ENCODE measurements at regions not wholly inside any gene's neighbourhood (a gene's known extent, or its start where the extent isn't known, plus 50 kb on each side); places are given as distances from the start of the nearest gene placed in this dataset.

DNA sequence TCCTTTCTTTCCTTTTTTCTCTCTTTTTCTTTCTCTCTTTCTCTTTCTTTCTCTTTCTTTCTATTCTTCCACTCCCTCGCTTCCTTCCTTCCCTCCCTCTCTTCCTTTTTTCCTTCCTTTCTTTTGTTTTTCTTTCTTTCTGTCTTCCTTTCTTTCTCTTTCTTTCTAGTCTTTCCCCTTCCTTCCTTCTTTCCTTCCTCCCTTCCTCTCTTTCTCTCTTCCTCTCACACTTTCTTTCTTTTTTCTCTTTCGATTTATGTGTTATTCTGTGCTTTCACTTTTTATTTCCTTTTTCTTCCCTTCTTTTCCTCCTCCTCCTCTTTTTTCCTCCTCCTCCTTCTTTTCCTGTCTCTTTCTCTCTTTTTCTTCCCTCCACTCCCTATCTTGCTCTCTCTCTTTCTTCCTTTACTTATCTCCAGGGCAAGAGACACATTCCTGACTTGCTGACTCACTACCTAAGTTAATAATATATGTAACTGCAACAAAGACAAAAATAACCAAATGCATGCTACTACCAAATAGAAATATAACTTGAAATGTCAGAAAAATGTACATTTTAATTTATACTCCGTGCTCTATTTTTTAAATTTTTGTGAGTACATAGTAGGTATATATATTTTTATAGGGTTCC, 445.5 kb downstream of the GABRG2 start:
- Histone ChIP-seq H2AFZ (ENCODE audit: low read depth, low read length) (no peak overlapping the region), H3K4me2 (ENCODE audit: low read length, poor library complexity, severe bottlenecking) (no peak overlapping the region), H2AK5ac (ENCODE audit: low read length, severe bottlenecking) (no peak overlapping the region), H3K23ac (ENCODE audit: low read length in 2 of 2) (no peak overlapping the region), H3K4me3 (ENCODE audit: insufficient read depth in 1 of 2, low read depth in 1 of 2, low read length in 2 of 2) (no peak overlapping the region), H3K18ac (ENCODE audit: low read depth in 1 of 2, low read length in 2 of 2) (no peak overlapping the region), H3K27me3 (ENCODE audit: control insufficient read depth in 1 of 2, insufficient read depth in 1 of 2, low read length in 2 of 2) (no peaks in the 10 kb centered on the region), H2BK12ac (ENCODE audit: low read length in 2 of 2) (no peak overlapping the region), H3K4ac (ENCODE audit: low read depth in 1 of 2, low read length in 2 of 2) (no peak overlapping the region), H3K9me3 (ENCODE audit: control insufficient read depth, low read length) (peaks cover 22% of the 10 kb centered on the region), H3K9ac (ENCODE audit: low read length) (no peak overlapping the region), H3K79me1 (replicated peaks; ENCODE audit: low read length, poor library complexity, severe bottlenecking) (no peaks in the 10 kb centered on the region), H3K36me3 (ENCODE audit: control insufficient read depth in 1 of 2, insufficient read depth in 2 of 2, low read depth in 1 of 2, low read length in 2 of 2) (no peaks in the 10 kb centered on the region), H2BK120ac (ENCODE audit: low read depth, low read length) (no peak overlapping the region), H3K27ac (ENCODE audit: low read length, poor library complexity, severe bottlenecking) (no peak overlapping the region), H4K8ac (ENCODE audit: low read length) (no peak overlapping the region), H2BK15ac (ENCODE audit: low read depth, poor library complexity, severe bottlenecking) (no peak overlapping the region), H4K91ac (ENCODE audit: low read length) (no peak overlapping the region), H3K14ac (ENCODE audit: low read length in 2 of 2) (no peak overlapping the region), H2BK5ac (ENCODE audit: low read depth, low read length, poor library complexity, severe bottlenecking) (no peak overlapping the region), H3K4me1 (ENCODE audit: control insufficient read depth, insufficient read depth, low read depth, low read length) (no peaks in the 10 kb centered on the region)
- WGBS, result 73% methylated on average over 2 of the region's 3 CpGs
- no peak for DNase-seq

DNA sequence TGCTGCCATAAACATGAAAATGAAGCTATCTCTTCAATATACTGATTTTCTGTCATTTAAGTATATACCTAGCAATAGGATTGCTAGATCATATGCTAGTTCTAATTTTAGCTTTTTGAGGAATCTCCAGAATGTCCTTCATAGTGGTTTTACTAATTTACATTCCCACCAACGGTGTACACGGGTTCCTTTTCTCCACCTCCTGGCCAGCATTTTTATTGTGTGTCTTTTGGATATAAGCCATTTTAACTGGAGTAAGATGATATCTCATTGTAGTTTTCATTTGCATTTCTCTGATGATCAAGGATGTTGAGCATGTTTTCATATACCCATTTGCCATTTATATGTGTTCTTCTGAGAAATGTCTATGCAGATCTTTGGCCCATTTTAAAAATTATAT, 446.5 kb downstream of the GABRG2 start:
- H3K36me3 ChIP-seq (ENCODE audit: control insufficient read depth in 1 of 2, insufficient read depth in 2 of 2, low read depth in 1 of 2, low read length in 2 of 2), result no peaks in the 10 kb centered on the region
- H3K4ac ChIP-seq (ENCODE audit: low read depth in 1 of 2, low read length in 2 of 2), result no peak overlapping the region
- no CpG with 5 or more reads among the region's 2 CpGs for WGBS
- no peak overlapping the region for H4K91ac ChIP-seq (ENCODE audit: low read length)
- H3K27me3 ChIP-seq (ENCODE audit: control insufficient read depth in 1 of 2, insufficient read depth in 1 of 2, low read length in 2 of 2), result no peaks in the 10 kb centered on the region
- no peak overlapping the region for H3K9ac ChIP-seq (ENCODE audit: low read length)
- no peaks in the 10 kb centered on the region for H3K79me1 ChIP-seq (replicated peaks; ENCODE audit: low read length, poor library complexity, severe bottlenecking)
- H3K23ac ChIP-seq (ENCODE audit: low read length in 2 of 2), result no peak overlapping the region
- H2AFZ ChIP-seq (ENCODE audit: low read depth, low read length), result no peak overlapping the region
- no peak overlapping the region for H2BK15ac ChIP-seq (ENCODE audit: low read depth, poor library complexity, severe bottlenecking)
- no peak overlapping the region for H2AK5ac ChIP-seq (ENCODE audit: low read length, severe bottlenecking)
- no peak overlapping the region for H3K4me2 ChIP-seq (ENCODE audit: low read length, poor library complexity, severe bottlenecking)
- H3K4me1 ChIP-seq (ENCODE audit: control insufficient read depth, insufficient read depth, low read depth, low read length), result no peaks in the 10 kb centered on the region
- H3K9me3 ChIP-seq (ENCODE audit: control insufficient read depth, low read length), result peaks cover 23% of the 10 kb centered on the region
- DNase-seq, result no peak
- H2BK12ac ChIP-seq (ENCODE audit: low read length in 2 of 2), result no peak overlapping the region
- no peak overlapping the region for H2BK5ac ChIP-seq (ENCODE audit: low read depth, low read length, poor library complexity, severe bottlenecking)
- no peak overlapping the region for H3K27ac ChIP-seq (ENCODE audit: low read length, poor library complexity, severe bottlenecking)
- no peak overlapping the region for H3K14ac ChIP-seq (ENCODE audit: low read length in 2 of 2)
- no peak overlapping the region for H2BK120ac ChIP-seq (ENCODE audit: low read depth, low read length)
- no peak overlapping the region for H3K4me3 ChIP-seq (ENCODE audit: insufficient read depth in 1 of 2, low read depth in 1 of 2, low read length in 2 of 2)
- H3K18ac ChIP-seq (ENCODE audit: low read depth in 1 of 2, low read length in 2 of 2), result no peak overlapping the region
- no peak overlapping the region for H4K8ac ChIP-seq (ENCODE audit: low read length)

DNA sequence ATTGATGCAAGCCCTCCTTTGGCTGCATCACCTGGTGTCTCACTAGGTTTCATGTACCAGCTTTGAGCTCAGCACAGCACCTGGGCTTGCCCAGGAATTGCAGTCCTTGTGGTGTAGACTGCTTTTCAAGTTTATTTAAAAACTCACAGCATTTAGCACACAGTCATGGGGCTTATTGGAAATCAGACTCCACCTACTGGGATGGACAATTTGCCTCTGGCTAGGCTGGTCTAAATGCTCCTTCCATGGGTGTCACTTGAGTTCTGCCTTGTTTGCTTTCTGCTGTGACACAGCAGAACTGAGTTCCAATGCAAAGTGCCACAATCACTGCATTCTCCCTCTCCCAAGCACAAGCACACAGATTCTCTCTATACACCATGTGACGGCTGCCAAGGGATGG, 453.3 kb downstream of the GABRG2 start:
- H3K79me1 ChIP-seq (replicated peaks; ENCODE audit: low read length, poor library complexity, severe bottlenecking), result no peaks in the 10 kb centered on the region
- H3K4ac ChIP-seq (ENCODE audit: low read depth in 1 of 2, low read length in 2 of 2), result no peak overlapping the region
- no peak overlapping the region for H3K4me3 ChIP-seq (ENCODE audit: insufficient read depth in 1 of 2, low read depth in 1 of 2, low read length in 2 of 2)
- no peak overlapping the region for H4K91ac ChIP-seq (ENCODE audit: low read length)
- H3K36me3 ChIP-seq (ENCODE audit: control insufficient read depth in 1 of 2, insufficient read depth in 2 of 2, low read depth in 1 of 2, low read length in 2 of 2), result no peaks in the 10 kb centered on the region
- WGBS, result no CpG with 5 or more reads among the region's 1 CpG
- H2AK5ac ChIP-seq (ENCODE audit: low read length, severe bottlenecking), result no peak overlapping the region
- H2AFZ ChIP-seq (ENCODE audit: low read depth, low read length), result no peak overlapping the region
- no peak overlapping the region for H4K8ac ChIP-seq (ENCODE audit: low read length)
- H3K23ac ChIP-seq (ENCODE audit: low read length in 2 of 2), result no peak overlapping the region
- no peak overlapping the region for H2BK5ac ChIP-seq (ENCODE audit: low read depth, low read length, poor library complexity, severe bottlenecking)
- no peaks in the 10 kb centered on the region for H3K27me3 ChIP-seq (ENCODE audit: control insufficient read depth in 1 of 2, insufficient read depth in 1 of 2, low read length in 2 of 2)
- H3K9ac ChIP-seq (ENCODE audit: low read length), result no peak overlapping the region
- DNase-seq, result no peak
- no peak overlapping the region for H2BK12ac ChIP-seq (ENCODE audit: low read length in 2 of 2)
- H2BK120ac ChIP-seq (ENCODE audit: low read depth, low read length), result no peak overlapping the region
- H3K4me2 ChIP-seq (ENCODE audit: low read length, poor library complexity, severe bottlenecking), result no peak overlapping the region
- no peak overlapping the region for H3K18ac ChIP-seq (ENCODE audit: low read depth in 1 of 2, low read length in 2 of 2)
- no peak overlapping the region for H3K14ac ChIP-seq (ENCODE audit: low read length in 2 of 2)
- no peaks in the 10 kb centered on the region for H3K4me1 ChIP-seq (ENCODE audit: control insufficient read depth, insufficient read depth, low read depth, low read length)
- H3K27ac ChIP-seq (ENCODE audit: low read length, poor library complexity, severe bottlenecking), result no peak overlapping the region
- H3K9me3 ChIP-seq (ENCODE audit: control insufficient read depth, low read length), result peaks cover 49% of the 10 kb centered on the region
- no peak overlapping the region for H2BK15ac ChIP-seq (ENCODE audit: low read depth, poor library complexity, severe bottlenecking)

DNA sequence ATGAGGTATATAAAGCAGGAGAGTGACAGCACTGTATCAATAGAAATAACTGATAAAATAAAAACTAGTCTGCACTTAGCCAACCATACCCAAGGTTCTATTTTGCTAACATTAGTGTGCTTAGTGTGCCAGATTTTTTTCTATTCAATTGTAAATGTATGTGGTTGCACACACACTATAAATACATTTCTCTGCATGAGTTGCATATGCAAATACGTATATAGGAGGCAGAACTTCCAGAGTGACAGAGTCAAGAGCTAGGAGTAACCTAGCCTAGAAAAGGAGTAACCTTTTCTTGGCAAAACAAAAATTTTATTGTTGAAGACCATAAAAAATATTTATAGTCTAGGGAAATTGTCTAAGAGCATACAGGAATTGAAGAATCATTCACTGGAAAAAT, 461.6 kb downstream of the GABRG2 start:
- no peak overlapping the region for H3K27ac ChIP-seq (ENCODE audit: low read length, poor library complexity, severe bottlenecking)
- H3K79me1 ChIP-seq (replicated peaks; ENCODE audit: low read length, poor library complexity, severe bottlenecking), result no peaks in the 10 kb centered on the region
- no peak overlapping the region for H3K18ac ChIP-seq (ENCODE audit: low read depth in 1 of 2, low read length in 2 of 2)
- no peak overlapping the region for H3K4me3 ChIP-seq (ENCODE audit: insufficient read depth in 1 of 2, low read depth in 1 of 2, low read length in 2 of 2)
- H2BK12ac ChIP-seq (ENCODE audit: low read length in 2 of 2), result no peak overlapping the region
- no peak overlapping the region for H3K4me2 ChIP-seq (ENCODE audit: low read length, poor library complexity, severe bottlenecking)
- WGBS, result no CpG with 5 or more reads among the region's 1 CpG
- no peak overlapping the region for H2BK120ac ChIP-seq (ENCODE audit: low read depth, low read length)
- H3K9ac ChIP-seq (ENCODE audit: low read length), result no peak overlapping the region
- peaks cover 42% of the 10 kb centered on the region for H3K9me3 ChIP-seq (ENCODE audit: control insufficient read depth, low read length)
- H3K4me1 ChIP-seq (ENCODE audit: control insufficient read depth, insufficient read depth, low read depth, low read length), result no peaks in the 10 kb centered on the region
- no peak overlapping the region for H2BK5ac ChIP-seq (ENCODE audit: low read depth, low read length, poor library complexity, severe bottlenecking)
- H3K27me3 ChIP-seq (ENCODE audit: control insufficient read depth in 1 of 2, insufficient read depth in 1 of 2, low read length in 2 of 2), result no peaks in the 10 kb centered on the region
- no peak overlapping the region for H2AFZ ChIP-seq (ENCODE audit: low read depth, low read length)
- DNase-seq, result no peak
- no peaks in the 10 kb centered on the region for H3K36me3 ChIP-seq (ENCODE audit: control insufficient read depth in 1 of 2, insufficient read depth in 2 of 2, low read depth in 1 of 2, low read length in 2 of 2)
- H4K91ac ChIP-seq (ENCODE audit: low read length), result no peak overlapping the region
- no peak overlapping the region for H2BK15ac ChIP-seq (ENCODE audit: low read depth, poor library complexity, severe bottlenecking)
- H3K14ac ChIP-seq (ENCODE audit: low read length in 2 of 2), result no peak overlapping the region
- no peak overlapping the region for H2AK5ac ChIP-seq (ENCODE audit: low read length, severe bottlenecking)
- no peak overlapping the region for H3K4ac ChIP-seq (ENCODE audit: low read depth in 1 of 2, low read length in 2 of 2)
- no peak overlapping the region for H3K23ac ChIP-seq (ENCODE audit: low read length in 2 of 2)
- H4K8ac ChIP-seq (ENCODE audit: low read length), result no peak overlapping the region
